Endodermal cell (in vitro differentiated cells): ENCODE measurements at regions not wholly inside any gene's neighbourhood (a gene's known extent, or its start where the extent isn't known, plus 50 kb on each side); places are given as distances from the start of the nearest gene placed in this dataset.

Source experiments
- DNase-seq: peaks from one replicate; pipeline ENCODE4 v3.0.0-alpha.2; 2017
- H3K27ac ChIP-seq: 2 replicates; pipeline ENCODE4 v1.5.1; 2013; ENCODE audit warnings: mild to moderate bottlenecking, low read depth, low read length, moderate library complexity
- H3K27me3 ChIP-seq: 2 replicates; pipeline ENCODE4 v1.6.1; 2013; ENCODE audit warnings: mild to moderate bottlenecking, low read length, moderate library complexity; ENCODE audit not compliant: insufficient read depth, control insufficient read depth, poor library complexity, severe bottlenecking
- H3K36me3 ChIP-seq: 2 replicates; pipeline ENCODE4 v1.7.0; 2013; ENCODE audit warnings: mild to moderate bottlenecking, low read length, moderate library complexity; ENCODE audit not compliant: control insufficient read depth, insufficient read depth
- H3K4me1 ChIP-seq: one replicate; pipeline ENCODE4 v1.7.0; 2013; ENCODE audit warnings: low read length; ENCODE audit not compliant: control insufficient read depth, insufficient read depth
- H3K4me3 ChIP-seq: 2 replicates; pipeline ENCODE4 v1.5.1; 2013; ENCODE audit warnings: mild to moderate bottlenecking, low read length, moderate library complexity
- H3K9ac ChIP-seq: 2 replicates; pipeline ENCODE4 v1.6.1; 2013; ENCODE audit warnings: mild to moderate bottlenecking, low read length, moderate library complexity; ENCODE audit not compliant: poor library complexity, severe bottlenecking; ENCODE audit errors: extremely low read depth
- H3K9me3 ChIP-seq: 2 replicates; pipeline ENCODE4 v1.6.1; 2013; ENCODE audit warnings: mild to moderate bottlenecking, low read length, moderate library complexity; ENCODE audit not compliant: control insufficient read depth
- H3K27ac Mint-ChIP-seq: 2 replicates; pipeline ENCODE4 v1.8.0; 2020; ENCODE audit warnings: mixed read lengths
- H3K27me3 Mint-ChIP-seq: 2 replicates; pipeline ENCODE4 v1.8.0; 2021; ENCODE audit warnings: mild to moderate bottlenecking, mixed read lengths; ENCODE audit not compliant: insufficient read depth
- H3K36me3 Mint-ChIP-seq: 2 replicates; pipeline ENCODE4 v1.8.0; 2020; ENCODE audit warnings: low read depth, mixed read lengths
- H3K4me1 Mint-ChIP-seq: 2 replicates; pipeline ENCODE4 v1.8.0; 2020; ENCODE audit warnings: mixed read lengths
- H3K4me3 Mint-ChIP-seq: 2 replicates; pipeline ENCODE4 v1.8.0; 2020; ENCODE audit warnings: mild to moderate bottlenecking, moderate library complexity, mixed read lengths
- H3K9me3 Mint-ChIP-seq: 2 replicates; pipeline ENCODE4 v1.8.0; 2020; ENCODE audit warnings: mild to moderate bottlenecking, mixed read lengths
- CTCF ChIP-seq: fragments of 200-600 bp; sonication (generic); conservative IDR thresholded peaks from 2 replicates; pipeline ENCODE4 v1.5.0; 2021; ENCODE audit warnings: antibody characterized with exemption, mild to moderate bottlenecking
- WGBS, 2 experiments: methylation state at CpG; one replicate each; pipeline versions ENCODE4 v1.1.5 to v1.1.7; 2013; ENCODE audit warnings: missing lambda C conversion rate in 2 of 2, mixed read lengths in 1 of 2; ENCODE audit not compliant: insufficient coverage in 1 of 2, insufficient read length in 1 of 2; 5-methylcytosine and 5-hydroxymethylcytosine counted together

GRCh38 chr2:137847443-137847842, 116.8 kb upstream of the HNMT start:
- no peak overlapping the region for H3K9ac ChIP-seq
- peaks cover 17% of the 10 kb centered on the region for H3K9me3 Mint-ChIP-seq
- H3K4me1 ChIP-seq: no peaks in the 10 kb centered on the region
- H3K36me3 Mint-ChIP-seq: no peaks in the 10 kb centered on the region
- H3K27ac ChIP-seq: no peak overlapping the region
- H3K36me3 ChIP-seq: no peaks in the 10 kb centered on the region
- peaks cover 20% of the 10 kb centered on the region for H3K9me3 ChIP-seq
- H3K4me3 ChIP-seq: no peak overlapping the region
- no peak overlapping the region for H3K4me3 Mint-ChIP-seq
- TF ChIP-seq CTCF: no peak
- H3K27ac Mint-ChIP-seq: no peak overlapping the region
- no peaks in the 10 kb centered on the region for H3K4me1 Mint-ChIP-seq
- no peaks in the 10 kb centered on the region for H3K27me3 Mint-ChIP-seq
- no peak for DNase-seq
- H3K27me3 ChIP-seq: no peaks in the 10 kb centered on the region

DNA sequence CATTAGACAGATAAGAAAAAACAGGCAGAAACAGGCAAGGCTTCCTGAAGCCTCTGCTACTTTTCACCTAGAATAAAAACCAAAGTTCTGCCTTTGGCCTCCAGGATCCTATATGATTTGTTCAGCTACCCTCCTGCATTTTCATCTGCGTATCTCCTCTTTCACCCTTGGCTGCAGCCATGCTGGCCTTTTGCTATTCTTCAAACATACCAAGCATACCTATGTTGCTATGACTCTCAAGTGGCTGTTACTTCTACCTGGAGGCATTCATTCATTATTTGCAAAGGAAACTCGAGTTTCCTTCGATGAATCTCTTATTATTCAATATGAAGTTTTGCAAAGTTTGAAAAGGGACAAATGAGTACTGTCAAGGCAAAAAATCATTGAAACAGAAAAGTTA, 106.4 kb upstream of the HNMT start:
- H3K9me3 ChIP-seq: no peaks in the 10 kb centered on the region
- Mint-ChIP-seq H3K27me3 (no peaks in the 10 kb centered on the region), H3K4me1 (peaks cover 20% of the 10 kb centered on the region), H3K9me3 (peaks cover 2% of the 10 kb centered on the region), H3K27ac (peak overlapping the region; percentile 86), H3K4me3 (no peak overlapping the region), H3K36me3 (no peaks in the 10 kb centered on the region)
- no peak overlapping the region for H3K4me3 ChIP-seq
- no peak overlapping the region for H3K27ac ChIP-seq
- no peak overlapping the region for H3K9ac ChIP-seq
- DNase-seq: no peak
- H3K4me1 ChIP-seq: peaks cover 8% of the 10 kb centered on the region
- no peaks in the 10 kb centered on the region for H3K27me3 ChIP-seq
- no peak for TF ChIP-seq CTCF
- 64 to 75% methylated on average over 1 to 3 of the region's 3 CpGs for WGBS, 2 experiments
- no peaks in the 10 kb centered on the region for H3K36me3 ChIP-seq

- H3K9ac ChIP-seq: no peak overlapping the region
- no peaks in the 10 kb centered on the region for H3K27me3 Mint-ChIP-seq
- H3K4me1 Mint-ChIP-seq: peaks cover 14% of the 10 kb centered on the region
- H3K27ac ChIP-seq: no peak overlapping the region
- H3K27me3 ChIP-seq: no peaks in the 10 kb centered on the region
- no peak overlapping the region for H3K4me3 Mint-ChIP-seq
- H3K9me3 ChIP-seq: no peaks in the 10 kb centered on the region
- H3K9me3 Mint-ChIP-seq: no peaks in the 10 kb centered on the region
- H3K27ac Mint-ChIP-seq: no peak overlapping the region
- H3K36me3 Mint-ChIP-seq: no peaks in the 10 kb centered on the region
- no peak for DNase-seq
- H3K4me3 ChIP-seq: no peak overlapping the region
- no peak for TF ChIP-seq CTCF
- H3K4me1 ChIP-seq: peaks cover 3% of the 10 kb centered on the region
- 70 to 74% methylated on average over 2 of the region's 2 CpGs for WGBS, 2 experiments
- no peaks in the 10 kb centered on the region for H3K36me3 ChIP-seq
These were observed 101.6 kb upstream of the HNMT start for GRCh38 chr2:137862651-137863050.
